HCT116 (cell line): ENCODE measurements at regions not wholly inside any gene's neighbourhood (a gene's known extent, or its start where the extent isn't known, plus 50 kb on each side); places are given as distances from the start of the nearest gene placed in this dataset.

ENCODE experiments used
- ATAC-seq: fragments of 200-7000 bp; cut with Tn5 transposase; 2 replicates; pipeline ENCODE4 v1.9.1; 2020; ENCODE audit warnings: mild to moderate bottlenecking, moderate library complexity
- BruUV-seq: library from RNA; stranded (reverse); fragments of 400-500 nt; replicated peaks from 2 replicates; lab custom pipeline; 2021; lab: Mats Ljungman, UMichigan
- CTCF ChIA-PET: fragments of 300-600 bp; sonication (Branson Sonifier 250); formaldehyde crosslinking; loops from one replicate; lab custom pipeline; 2021; ENCODE audit warnings: antibody characterized with exemption; lab: Charles Lee
- POLR2A ChIA-PET: fragments of 300-600, 350-600 bp; sonication (Branson Sonifier 250); formaldehyde crosslinking; loops from one replicate; lab custom pipeline; 2021; ENCODE audit warnings: antibody characterized with exemption; lab: Charles Lee
- RAD21 ChIA-PET, 2 experiments: fragments of 300-600 bp; sonication (Branson Sonifier 250); formaldehyde crosslinking; loops; one replicate each; lab custom pipeline; 2023; ENCODE audit warnings: low total read pairs in 2 of 2; ENCODE audit not compliant: uncharacterized antibody in 2 of 2, unreplicated experiment in 2 of 2, low non-redundant PET in 1 of 2; lab: Charles Lee
- DNase-seq: peaks from one replicate; pipeline ENCODE4 v3.0.0-alpha.2; 2010; ENCODE audit warnings: low read depth, low spot score
- H2AFZ ChIP-seq: fragments of 200-600 bp; shearing (Covaris generic), sonication (generic); 2 replicates; pipeline ENCODE4 v1.6.1; 2017; ENCODE audit warnings: low read depth, mixed run types, mixed read lengths, antibody characterized with exemption, low read length; ENCODE audit not compliant: poor library complexity, severe bottlenecking
- H3K27ac ChIP-seq: 2 replicates; pipeline ENCODE4 v1.5.1; 2012; ENCODE audit warnings: low read depth, low read length
- H3K27me3 ChIP-seq: fragments of 200-600 bp; sonication (generic); 2 replicates; pipeline ENCODE4 v1.6.1; 2016; ENCODE audit warnings: mixed run types, low read length, mixed read lengths; ENCODE audit not compliant: insufficient read depth
- H3K36me3 ChIP-seq, 2 experiments: fragments of 200-500 bp in 1 of 2; fragments of 200-600 bp in 1 of 2; sonication (Bioruptor generic) in 1 of 2; sonication (generic) in 1 of 2; 2 replicates each; pipeline versions ENCODE4 v1.5.1 to v1.6.1; 2014 to 2016; ENCODE audit warnings: low read length in 2 of 2, inconsistent platforms in 1 of 2, mixed read lengths in 1 of 2, mixed run types in 1 of 2; ENCODE audit not compliant: insufficient read depth in 2 of 2, control insufficient read depth in 1 of 2
- H3K4me1 ChIP-seq, 2 experiments: fragments of 200-600 bp in 1 of 2; sonication (generic) in 1 of 2; 2 replicates each; pipeline versions ENCODE4 v1.5.1 to v1.6.1; 2012 to 2017; ENCODE audit warnings: low read length in 2 of 2, inconsistent platforms in 1 of 2, mild to moderate bottlenecking in 1 of 2, mixed read lengths in 1 of 2, mixed run types in 1 of 2, moderate library complexity in 1 of 2; ENCODE audit not compliant: insufficient read depth in 2 of 2, control insufficient read depth in 1 of 2
- H3K4me2 ChIP-seq: fragments of 200-600 bp; sonication (generic); 2 replicates; pipeline ENCODE4 v1.6.1; 2017; ENCODE audit warnings: mixed run types, low read length, mixed read lengths
- H3K4me3 ChIP-seq, 2 experiments: fragments of 200-600 bp in 1 of 2; sonication (generic) in 1 of 2; replicated peaks in 1 of 2; 2 replicates each; pipeline ENCODE4 v1.5.1; 2011 to 2016; ENCODE audit warnings: low read length in 2 of 2, control low read depth in 1 of 2, low read depth in 1 of 2, mild to moderate bottlenecking in 1 of 2, mixed read lengths in 1 of 2, mixed run types in 1 of 2
- H3K79me2 ChIP-seq: fragments of 200-600 bp; sonication (generic); 2 replicates; pipeline ENCODE4 v1.6.1; 2017; ENCODE audit warnings: mild to moderate bottlenecking, mixed run types, low read length, moderate library complexity, mixed read lengths; ENCODE audit not compliant: insufficient read depth
- H3K9ac ChIP-seq: fragments of 200-600 bp; sonication (generic); 2 replicates; pipeline ENCODE4 v1.6.1; 2016; ENCODE audit warnings: low read length, mixed read lengths
- H3K9me2 ChIP-seq: fragments of 200-600 bp; sonication (generic), shearing (Covaris generic); 2 replicates; pipeline ENCODE4 v1.6.1; 2017; ENCODE audit warnings: mixed run types, mild to moderate bottlenecking, moderate library complexity; ENCODE audit not compliant: insufficient read depth
- H3K9me3 ChIP-seq, 2 experiments: fragments of 200-500 bp in 1 of 2; fragments of 200-600 bp in 1 of 2; sonication (Bioruptor generic) in 1 of 2; sonication (generic) in 1 of 2; 2 replicates each; pipeline ENCODE4 v1.6.1; 2014 to 2017; ENCODE audit warnings: low read length in 2 of 2, mixed read lengths in 2 of 2, inconsistent platforms in 1 of 2, low read depth in 1 of 2, mild to moderate bottlenecking in 1 of 2, mixed run types in 1 of 2, moderate library complexity in 1 of 2; ENCODE audit not compliant: control insufficient read depth in 1 of 2, insufficient read depth in 1 of 2
- H4K20me1 ChIP-seq: fragments of 200-600 bp; sonication (generic), shearing (Covaris generic); 2 replicates; pipeline ENCODE4 v1.6.1; 2017; ENCODE audit warnings: mixed run types, mild to moderate bottlenecking, moderate library complexity; ENCODE audit not compliant: insufficient read depth
- ATF3 ChIP-seq: IDR thresholded peaks from 2 replicates; pipeline ENCODE4 v1.6.1; 2012
- CBX3 ChIP-seq: IDR thresholded peaks from 2 replicates; pipeline ENCODE4 v1.6.1; 2012; ENCODE audit warnings: low read depth
- CEBPB ChIP-seq: IDR thresholded peaks from 2 replicates; pipeline ENCODE4 v1.6.1; 2012; ENCODE audit warnings: low read depth
- EGR1 ChIP-seq: IDR thresholded peaks from 2 replicates; pipeline ENCODE4 v1.6.1; 2012; ENCODE audit warnings: low read depth
- EZH2 ChIP-seq: fragments of 200-600 bp; sonication (generic); IDR thresholded peaks from 2 replicates; pipeline ENCODE4 v1.6.1; 2017; ENCODE audit warnings: antibody characterized with exemption, mixed run types
- EZH2phosphoT487 ChIP-seq: fragments of 200-600 bp; IDR thresholded peaks from 2 replicates; pipeline ENCODE4 v1.6.1; 2018; ENCODE audit warnings: antibody characterized with exemption, borderline replicate concordance
- POLR2AphosphoS5 ChIP-seq: IDR thresholded peaks from 2 replicates; pipeline ENCODE4 v1.6.1; 2011; ENCODE audit warnings: mild to moderate bottlenecking, low read depth, low read length, moderate library complexity
- RAD21 ChIP-seq: IDR thresholded peaks from 2 replicates; pipeline ENCODE4 v1.6.1; 2012; ENCODE audit warnings: low read depth, mild to moderate bottlenecking
- REST ChIP-seq: IDR thresholded peaks from 2 replicates; pipeline ENCODE4 v1.6.1; 2012; ENCODE audit warnings: low read depth
- SRF ChIP-seq: IDR thresholded peaks from 2 replicates; pipeline ENCODE4 v1.6.1; 2012; ENCODE audit warnings: low read depth
- YY1 ChIP-seq: IDR thresholded peaks from 2 replicates; pipeline ENCODE4 v1.6.1; 2011; ENCODE audit warnings: low read length, low read depth, moderate library complexity, mild to moderate bottlenecking; ENCODE audit not compliant: insufficient replicate concordance; ENCODE audit errors: extremely low read depth
- ZFX ChIP-seq: fragments of 450-650 bp; IDR thresholded peaks from 2 replicates; pipeline ENCODE4 v1.6.1; 2017
- ZNF274 ChIP-seq: fragments of 200-500 bp; sonication (Bioruptor generic); IDR thresholded peaks from 2 replicates; pipeline ENCODE4 v1.6.1; 2014; ENCODE audit warnings: mild to moderate bottlenecking, low read depth, low read length, inconsistent platforms
- intact Hi-C: fragments of 100-400 bp; cut with micrococcal nuclease; formaldehyde crosslinking; loops from 2 replicates; pipeline ENCODE4 v1.10.0; 2022
- TF ChIP-seq, protein P1 (sequence below), 3 experiments: fragments of 200-600 bp in 1 of 3; sonication (generic) in 1 of 3; IDR thresholded peaks in 2 of 3; conservative IDR thresholded peaks in 1 of 3; 2 replicates each; pipeline ENCODE4 v1.5.1; 2012 to 2017; ENCODE audit warnings: low read depth in 2 of 3, low read length in 2 of 3, antibody characterized with exemption in 1 of 3, borderline replicate concordance in 1 of 3, control low read depth in 1 of 3, mild to moderate bottlenecking in 1 of 3, mixed read lengths in 1 of 3, mixed run types in 1 of 3, moderate library complexity in 1 of 3; ENCODE audit not compliant: insufficient read depth in 1 of 3

GRCh38 chr10:131657985-131658330 is 242.8 kb upstream of the PPP2R2D start:
- H3K27me3 ChIP-seq, result no peaks in the 10 kb centered on the region
- no peaks in the 10 kb centered on the region for H3K9me2 ChIP-seq
- POLR2A ChIA-PET, result no interaction called here
- H3K79me2 ChIP-seq, result no peaks in the 10 kb centered on the region
- RAD21 ChIA-PET, result no interaction called here
- no peak overlapping the region for H3K4me2 ChIP-seq
- intact Hi-C loops, result no loop called here
- ATAC-seq, result no peak
- DNase-seq, result no peak
- no peaks in the 10 kb centered on the region for H4K20me1 ChIP-seq
- H2AFZ ChIP-seq, result no peak overlapping the region
- no peak overlapping the region for H3K9ac ChIP-seq
- H3K4me3 ChIP-seq, result no peak overlapping the region
- CTCF ChIA-PET, result no interaction called here
- no TSS peak for BruUV-seq
- no peaks in the 10 kb centered on the region for H3K9me3 ChIP-seq
- no peaks in the 10 kb centered on the region for H3K36me3 ChIP-seq
- H3K27ac ChIP-seq, result no peak overlapping the region
- no peaks in the 10 kb centered on the region for H3K4me1 ChIP-seq
- TF ChIP-seq CBX3 (no peak), ZFX (no peak), ZNF274 (no peak), ATF3 (no peak), POLR2AphosphoS5 (no peak), RAD21 (no peak), SRF (no peak), REST (no peak), EZH2phosphoT487 (no peak), EZH2 (no peak), EGR1 (no peak), YY1 (no peak), CEBPB (no peak)
- TF ChIP-seq, protein P1, sequence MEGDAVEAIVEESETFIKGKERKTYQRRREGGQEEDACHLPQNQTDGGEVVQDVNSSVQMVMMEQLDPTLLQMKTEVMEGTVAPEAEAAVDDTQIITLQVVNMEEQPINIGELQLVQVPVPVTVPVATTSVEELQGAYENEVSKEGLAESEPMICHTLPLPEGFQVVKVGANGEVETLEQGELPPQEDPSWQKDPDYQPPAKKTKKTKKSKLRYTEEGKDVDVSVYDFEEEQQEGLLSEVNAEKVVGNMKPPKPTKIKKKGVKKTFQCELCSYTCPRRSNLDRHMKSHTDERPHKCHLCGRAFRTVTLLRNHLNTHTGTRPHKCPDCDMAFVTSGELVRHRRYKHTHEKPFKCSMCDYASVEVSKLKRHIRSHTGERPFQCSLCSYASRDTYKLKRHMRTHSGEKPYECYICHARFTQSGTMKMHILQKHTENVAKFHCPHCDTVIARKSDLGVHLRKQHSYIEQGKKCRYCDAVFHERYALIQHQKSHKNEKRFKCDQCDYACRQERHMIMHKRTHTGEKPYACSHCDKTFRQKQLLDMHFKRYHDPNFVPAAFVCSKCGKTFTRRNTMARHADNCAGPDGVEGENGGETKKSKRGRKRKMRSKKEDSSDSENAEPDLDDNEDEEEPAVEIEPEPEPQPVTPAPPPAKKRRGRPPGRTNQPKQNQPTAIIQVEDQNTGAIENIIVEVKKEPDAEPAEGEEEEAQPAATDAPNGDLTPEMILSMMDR (IDR thresholded peaks at IDR 0.05 in 2 of 3, conservative IDR thresholded peaks at IDR 0.05 in 1 of 3; ENCODE audit: borderline replicate concordance in 1 of 3, insufficient read depth in 1 of 3, low read depth in 2 of 3, low read length in 2 of 3), result no peak
